ENCODE measurements at regions not wholly inside any gene's neighbourhood (a gene's known extent, or its start where the extent isn't known, plus 50 kb on each side); places are given as distances from the start of the nearest gene placed in this dataset.

DNA sequence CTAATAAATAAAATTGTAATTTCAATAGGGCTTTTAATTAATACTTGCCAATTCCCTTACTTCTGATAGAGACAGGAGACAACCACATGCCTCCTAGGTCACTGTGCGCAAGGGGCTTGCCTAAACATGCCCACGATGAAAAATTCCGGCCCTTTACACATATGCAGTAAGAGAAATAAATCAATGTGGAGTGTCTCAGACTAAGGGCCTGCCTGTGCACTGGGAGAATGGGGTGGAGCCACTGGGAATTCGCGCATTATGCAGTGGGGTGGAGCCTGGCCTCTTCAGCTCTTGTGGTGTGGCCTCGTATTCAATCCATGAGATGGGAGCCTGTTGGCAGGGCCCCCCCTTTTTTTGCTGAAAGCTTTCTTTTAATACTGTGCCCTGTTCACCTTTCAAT, 484.5 kb downstream of the PDGFC start:
- TF ChIP-seq, protein P1, sequence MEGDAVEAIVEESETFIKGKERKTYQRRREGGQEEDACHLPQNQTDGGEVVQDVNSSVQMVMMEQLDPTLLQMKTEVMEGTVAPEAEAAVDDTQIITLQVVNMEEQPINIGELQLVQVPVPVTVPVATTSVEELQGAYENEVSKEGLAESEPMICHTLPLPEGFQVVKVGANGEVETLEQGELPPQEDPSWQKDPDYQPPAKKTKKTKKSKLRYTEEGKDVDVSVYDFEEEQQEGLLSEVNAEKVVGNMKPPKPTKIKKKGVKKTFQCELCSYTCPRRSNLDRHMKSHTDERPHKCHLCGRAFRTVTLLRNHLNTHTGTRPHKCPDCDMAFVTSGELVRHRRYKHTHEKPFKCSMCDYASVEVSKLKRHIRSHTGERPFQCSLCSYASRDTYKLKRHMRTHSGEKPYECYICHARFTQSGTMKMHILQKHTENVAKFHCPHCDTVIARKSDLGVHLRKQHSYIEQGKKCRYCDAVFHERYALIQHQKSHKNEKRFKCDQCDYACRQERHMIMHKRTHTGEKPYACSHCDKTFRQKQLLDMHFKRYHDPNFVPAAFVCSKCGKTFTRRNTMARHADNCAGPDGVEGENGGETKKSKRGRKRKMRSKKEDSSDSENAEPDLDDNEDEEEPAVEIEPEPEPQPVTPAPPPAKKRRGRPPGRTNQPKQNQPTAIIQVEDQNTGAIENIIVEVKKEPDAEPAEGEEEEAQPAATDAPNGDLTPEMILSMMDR (IDR thresholded peaks at IDR 0.05; ENCODE audit: extremely low read depth in 1 of 2, insufficient read depth in 1 of 2, low read depth in 1 of 2, low read length in 2 of 2), result no peak
- TF ChIP-seq MYC (IDR thresholded peaks at IDR 0.05; ENCODE audit: low read depth, low read length), result no peak

Data from endothelial cell of umbilical vein (primary cell).